Activated effector memory CD4-positive, alpha-beta T cell treated with Interleukin-2 at 50 U/mL for 16 hours (primary cell): ENCODE measurements at regions not wholly inside any gene's neighbourhood (a gene's known extent, or its start where the extent isn't known, plus 50 kb on each side); places are given as distances from the start of the nearest gene placed in this dataset.

ENCODE experiments used
- DNase-seq: peaks from one replicate; pipeline ENCODE4 v3.0.0-alpha.2; 2020

DNA sequence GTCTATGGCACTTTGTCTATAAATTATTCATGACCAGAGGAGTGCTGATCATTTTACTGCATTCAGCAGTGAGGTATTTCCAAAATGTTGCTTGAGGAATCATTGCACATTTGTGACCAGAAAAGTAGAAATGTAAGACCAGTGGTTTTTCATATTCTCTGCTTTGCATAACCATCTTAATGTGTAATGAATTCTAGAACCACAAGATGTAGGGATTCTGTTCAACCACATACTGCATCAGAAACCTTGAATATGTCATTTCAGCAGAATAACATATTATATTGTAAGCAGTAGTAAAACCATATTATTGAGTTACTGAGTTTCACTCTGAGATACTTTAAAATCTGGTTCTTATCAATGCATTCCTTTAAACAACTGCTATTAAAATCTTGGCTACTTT, 1243.4 kb downstream of the MAT2B start:
- no peak for DNase-seq

DNA sequence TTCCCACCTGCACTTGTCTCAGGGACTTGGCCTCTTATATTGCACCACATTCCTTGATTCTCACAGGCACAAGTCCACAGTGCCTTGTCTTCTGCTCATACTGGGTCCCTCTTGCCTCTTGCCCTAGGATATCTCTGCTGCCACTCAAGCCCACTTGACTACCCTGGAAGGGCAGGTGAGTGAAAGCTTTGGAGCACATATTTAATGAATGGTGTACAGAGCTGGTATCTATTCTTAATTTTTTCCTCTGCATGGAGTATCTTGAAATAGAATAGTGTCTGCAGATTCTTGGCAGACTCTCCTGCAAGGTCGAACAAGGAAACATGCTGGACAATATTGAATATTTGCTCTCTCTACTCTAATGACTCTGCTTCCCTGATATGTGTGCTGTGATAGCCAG, 1248.0 kb downstream of the MAT2B start:
- no peak for DNase-seq

DNA sequence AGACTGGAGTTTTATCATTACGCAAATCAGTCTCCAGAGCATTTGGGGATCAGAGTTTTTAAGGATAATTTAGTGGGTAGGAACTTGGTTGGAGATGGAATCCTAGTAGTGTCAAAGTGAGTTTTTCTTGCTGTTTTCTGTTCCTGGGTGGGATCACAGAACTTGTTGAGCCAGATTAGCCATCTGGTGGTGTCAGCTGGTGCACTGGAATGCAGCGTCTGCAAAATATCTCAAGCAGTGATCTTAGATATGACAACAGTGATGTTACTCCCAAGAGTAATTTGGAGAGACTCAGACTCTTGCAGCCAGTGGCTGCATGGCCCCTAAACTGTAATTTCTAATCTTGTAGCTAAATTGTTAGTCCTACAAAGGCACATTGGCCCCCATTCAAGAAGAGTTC, 1257.8 kb downstream of the MAT2B start:
- no peak for DNase-seq

DNA sequence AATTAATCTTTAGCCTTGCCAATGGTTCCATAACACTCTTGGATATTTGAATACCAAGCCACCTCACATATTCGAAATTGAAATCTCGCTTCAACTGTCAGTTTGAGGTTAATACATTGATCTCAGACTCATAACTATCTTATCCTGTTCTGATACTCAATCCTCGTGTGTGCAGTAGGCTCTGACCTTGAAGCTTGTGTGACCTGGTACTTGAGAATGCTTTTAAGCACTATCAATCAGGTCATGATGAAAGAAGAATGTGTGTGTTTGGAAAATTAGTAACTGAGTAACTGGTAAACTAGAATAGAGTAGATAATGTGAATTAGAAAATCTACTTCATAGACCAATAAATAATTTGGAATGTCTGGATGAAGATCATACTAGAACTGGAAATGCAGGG, 1266.7 kb downstream of the MAT2B start:
- DNase-seq, result no peak

DNA sequence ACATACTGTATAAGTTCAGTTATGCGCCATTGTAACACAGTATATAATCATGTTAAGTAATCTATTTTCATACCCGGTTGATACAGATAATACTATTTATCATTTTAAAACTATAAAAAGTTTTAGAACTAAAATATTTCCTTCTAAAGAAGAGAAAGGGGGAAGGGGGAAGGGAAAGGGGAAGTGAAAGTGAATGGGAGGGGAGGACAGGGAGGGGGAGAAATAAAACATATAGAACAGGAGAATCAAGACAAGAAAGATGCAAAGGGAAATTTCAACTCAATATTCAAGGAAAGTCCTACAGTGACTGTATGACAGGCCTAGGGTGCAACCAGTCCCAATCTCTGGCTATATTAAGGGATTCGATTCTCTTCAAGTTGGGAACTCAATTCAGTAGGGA, 1278.8 kb downstream of the MAT2B start:
- DNase-seq, result no peak

DNA sequence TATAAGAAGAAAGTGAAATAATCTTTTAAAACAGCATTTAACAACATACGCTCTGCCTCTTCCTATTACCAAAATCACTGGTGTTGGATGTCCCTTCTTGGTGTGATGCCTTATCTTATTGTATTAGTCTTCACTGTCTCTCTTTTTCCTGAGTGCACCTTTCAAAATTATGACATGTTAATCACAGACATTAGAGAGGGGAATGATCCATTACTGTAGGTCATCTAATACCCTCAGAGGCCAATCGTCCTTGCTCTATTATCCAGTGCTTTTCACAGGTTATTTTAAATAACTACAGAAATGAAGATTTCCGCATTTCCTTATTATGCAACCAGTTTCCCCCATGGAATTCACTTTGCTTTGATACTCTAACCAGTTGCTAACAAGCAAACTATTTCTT, 1292.7 kb downstream of the MAT2B start:
- DNase-seq, result no peak

DNA sequence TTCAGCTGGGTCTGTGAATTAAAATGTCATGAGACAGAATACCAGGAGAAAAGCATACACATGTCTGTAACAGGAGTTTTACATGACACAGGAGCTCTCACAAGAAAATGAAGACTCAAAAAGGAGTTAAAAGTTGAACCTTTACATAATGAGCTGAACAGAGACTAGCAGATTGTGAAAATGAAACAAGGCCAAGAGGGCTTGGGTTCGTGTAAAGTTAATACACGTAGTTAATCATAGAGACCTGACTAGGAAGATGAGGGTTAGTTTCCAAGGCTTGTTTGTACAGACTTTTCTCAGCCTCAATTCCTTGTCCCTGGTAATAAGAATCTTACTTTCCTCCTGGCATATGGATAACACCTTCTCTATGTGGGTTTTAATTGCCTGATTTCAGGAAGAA, 1294.0 kb downstream of the MAT2B start:
- no peak for DNase-seq

DNA sequence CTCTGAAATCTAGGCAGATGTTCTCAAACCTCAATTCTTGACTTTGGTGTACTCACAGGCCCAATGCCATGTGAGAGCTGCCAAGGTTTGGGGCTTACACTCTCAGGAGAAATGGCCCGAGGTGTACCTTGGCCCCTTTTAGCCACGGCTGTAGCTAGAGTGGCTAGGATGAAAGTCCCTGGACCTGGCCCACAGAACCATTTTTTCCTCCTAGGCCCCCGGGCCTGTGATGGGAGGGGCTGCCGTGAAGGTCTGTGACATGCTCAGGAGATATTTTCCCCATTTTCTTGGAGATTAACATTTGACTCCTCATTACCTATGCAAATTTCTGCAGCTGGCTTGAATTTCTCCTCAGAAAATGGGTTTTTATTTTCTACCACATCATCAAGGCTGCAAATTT, 1296.5 kb downstream of the MAT2B start:
- DNase-seq, result no peak

DNA sequence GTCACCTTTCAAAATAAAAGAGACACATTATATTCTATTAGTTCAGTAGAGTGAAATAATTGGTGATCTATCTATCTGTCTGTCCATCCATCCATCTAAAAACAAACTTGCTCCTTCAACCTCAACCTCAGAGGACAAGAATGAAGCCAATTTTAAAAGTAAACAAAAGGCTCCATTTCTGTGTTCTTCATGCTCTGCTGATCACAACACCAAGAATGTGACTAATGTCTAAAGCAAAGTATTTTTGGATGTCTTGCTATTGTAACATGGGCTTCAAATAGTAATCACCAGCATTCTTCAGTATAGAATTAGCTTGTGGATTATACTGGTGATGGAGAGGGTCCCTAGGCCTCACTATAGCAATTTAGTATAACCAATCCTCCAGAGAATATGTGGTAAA, 1304.4 kb downstream of the MAT2B start:
- DNase-seq, result no peak

DNA sequence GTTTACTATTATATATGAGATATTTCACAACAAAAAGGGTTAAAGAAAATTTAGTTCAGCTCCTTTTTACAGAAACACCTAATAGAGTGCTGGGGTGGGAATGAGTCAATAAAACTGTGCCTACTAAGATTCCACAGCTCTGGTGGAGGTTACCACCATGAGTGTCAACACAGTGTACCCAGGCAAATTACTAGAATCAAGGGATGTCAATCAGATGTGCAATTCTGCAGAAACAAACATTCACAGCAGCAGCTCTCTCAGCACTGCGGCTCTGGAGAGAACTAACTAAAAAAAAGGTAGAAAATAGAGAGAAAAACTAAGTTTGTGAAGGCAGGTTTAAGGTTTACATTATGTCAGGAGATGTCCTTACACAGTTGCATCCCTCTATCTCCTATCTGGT, 1313.0 kb downstream of the MAT2B start:
- no peak for DNase-seq

DNA sequence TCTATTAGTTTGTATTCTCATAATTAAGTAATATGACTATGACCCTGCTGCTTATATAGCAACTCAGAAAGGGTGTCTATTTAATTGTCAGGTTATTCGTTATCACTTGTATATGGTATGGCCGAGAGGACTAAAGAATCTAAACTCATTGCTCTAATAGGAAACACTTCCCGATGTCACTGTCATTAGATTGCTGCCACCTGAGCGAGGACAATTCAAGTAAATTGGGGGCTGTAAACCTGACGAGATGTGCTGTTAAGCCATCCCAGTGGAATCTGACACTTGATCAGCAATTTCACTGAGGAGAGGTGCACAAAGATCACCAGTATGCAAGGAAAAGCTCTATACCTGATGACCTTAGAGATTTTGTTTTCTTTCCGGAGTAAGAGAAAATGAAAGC, 1319.3 kb downstream of the MAT2B start:
- DNase-seq, result no peak

DNA sequence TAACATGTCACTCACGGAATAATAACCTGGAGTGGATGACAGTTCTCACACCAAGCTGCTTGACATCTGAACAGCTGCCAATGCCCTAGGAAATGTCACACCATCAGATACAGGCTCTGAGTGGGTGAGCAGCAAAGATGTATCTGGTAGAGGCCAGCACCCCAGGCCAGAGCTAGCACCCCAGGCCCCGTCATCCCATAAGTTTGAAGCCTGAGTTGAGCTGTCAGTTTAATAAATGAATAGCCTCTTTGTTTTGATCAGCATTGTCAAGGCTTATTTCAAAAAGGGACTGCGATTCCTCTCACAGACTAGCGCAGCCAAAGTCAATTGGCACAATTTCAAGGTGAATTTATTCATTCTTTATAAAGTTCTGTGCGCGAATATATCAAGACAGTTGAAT, 1327.1 kb downstream of the MAT2B start:
- DNase-seq, result no peak

DNA sequence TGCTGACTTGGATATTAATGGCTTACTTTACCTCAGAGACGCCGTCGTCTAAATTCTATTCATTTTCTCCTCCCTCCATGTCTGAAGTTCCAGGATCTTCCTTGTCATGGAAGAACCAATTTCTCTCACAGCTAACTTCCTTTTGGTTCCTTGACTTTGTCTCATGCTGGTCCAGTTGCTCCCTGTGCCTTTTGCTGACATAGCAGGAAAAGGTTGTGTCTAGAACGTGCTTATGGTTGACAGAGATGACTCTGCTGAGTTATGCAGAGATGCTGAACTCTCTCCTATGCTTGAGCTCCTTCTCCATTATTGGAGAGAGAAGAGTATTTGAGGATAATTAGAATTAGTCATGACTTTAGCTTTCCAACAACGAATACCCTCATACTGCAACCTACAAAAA, 1338.9 kb downstream of the MAT2B start:
- no peak for DNase-seq

DNA sequence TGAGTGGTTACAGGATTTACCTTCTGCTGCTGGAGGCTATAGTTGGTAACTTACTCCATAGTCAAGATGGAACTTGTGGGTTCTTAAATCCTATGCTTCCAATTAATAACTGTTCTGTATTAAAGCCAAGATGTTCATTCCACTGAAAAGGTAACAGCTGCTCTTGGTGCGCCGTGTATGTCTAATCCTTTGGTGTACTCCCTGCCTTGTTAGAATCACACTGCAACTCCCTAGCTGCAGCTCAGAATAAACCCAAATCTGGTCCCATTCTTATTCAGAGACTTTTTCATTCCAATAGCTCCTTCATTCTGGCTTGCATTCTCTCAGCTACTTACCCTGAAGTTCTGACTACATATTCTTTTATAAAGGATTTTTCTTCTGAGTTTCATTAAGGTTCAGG, 1355.5 kb downstream of the MAT2B start:
- no peak for DNase-seq

DNA sequence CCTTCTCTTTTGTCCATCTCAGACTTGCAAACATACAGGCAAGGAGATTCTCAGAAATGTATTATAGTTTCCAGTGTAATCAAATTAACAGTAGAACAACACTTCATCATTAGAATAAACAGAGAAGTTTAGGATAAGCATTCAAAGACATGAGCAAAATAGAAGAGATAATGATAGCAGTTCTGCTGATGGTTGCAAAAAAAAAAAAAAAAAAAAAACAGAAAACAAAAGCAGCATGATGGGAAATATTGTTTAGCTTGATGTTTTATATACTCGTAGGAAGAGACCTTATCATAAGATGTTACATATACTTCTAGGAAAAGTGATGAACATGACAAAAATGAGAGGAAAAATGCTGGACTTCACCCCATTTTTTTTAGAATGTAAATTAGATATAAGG, 1356.2 kb downstream of the MAT2B start:
- no peak for DNase-seq

DNA sequence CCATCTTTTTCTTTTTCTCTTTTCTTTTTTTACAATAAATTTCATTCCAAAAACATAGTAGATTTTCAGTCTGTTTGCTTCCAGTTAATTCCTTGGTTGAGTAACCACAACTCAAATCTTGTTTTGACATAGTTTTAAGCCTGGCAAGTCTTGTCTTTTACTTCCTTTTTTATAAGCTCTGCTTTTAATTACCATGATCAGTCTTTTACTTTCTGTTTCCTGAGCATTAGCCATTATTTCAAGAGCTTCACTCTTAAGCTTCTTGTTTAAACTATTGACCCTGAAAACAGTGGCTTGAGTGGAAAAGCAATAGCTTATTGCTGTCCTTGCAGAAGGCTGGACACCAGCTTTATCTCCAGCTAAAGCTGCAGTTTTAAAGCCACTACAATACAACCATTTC, 1363.3 kb downstream of the MAT2B start:
- DNase-seq, result no peak

DNA sequence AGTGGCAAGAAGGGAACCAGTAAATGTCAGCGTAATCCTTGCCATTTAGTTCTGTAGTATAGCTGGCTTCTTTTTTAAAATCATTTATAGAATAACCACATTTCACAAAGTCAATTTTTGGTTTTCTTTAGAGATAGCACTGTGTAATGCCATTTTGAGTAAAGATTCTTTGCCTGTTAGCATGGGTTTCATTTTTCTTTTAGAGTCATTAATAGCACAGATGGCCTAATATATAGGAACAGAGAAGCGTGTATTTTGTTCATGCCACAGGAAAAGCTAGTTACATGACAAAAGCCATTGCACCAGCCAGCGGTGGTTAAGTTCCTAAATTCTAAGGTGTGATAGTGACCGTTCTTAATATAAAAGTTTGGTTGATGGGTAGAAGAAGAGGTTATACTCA, 1363.9 kb downstream of the MAT2B start:
- no peak for DNase-seq

DNA sequence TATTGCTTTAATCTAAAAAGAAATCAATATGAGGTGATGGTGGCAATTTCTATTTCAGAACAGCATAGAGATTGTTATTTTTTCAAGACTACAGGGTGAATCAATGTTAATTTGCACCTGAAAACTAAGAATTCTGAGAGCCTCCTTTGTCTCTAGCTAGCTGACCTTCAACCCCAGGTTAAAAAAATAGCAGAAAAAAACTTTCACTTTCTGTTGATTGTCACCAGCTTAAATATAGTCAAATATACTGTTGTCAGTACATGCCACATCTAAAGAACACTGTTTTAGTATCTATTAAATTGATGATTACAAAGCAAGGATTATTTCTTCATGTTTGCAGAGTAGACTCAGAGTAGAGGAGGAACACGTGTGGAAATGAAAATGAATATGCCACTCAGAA, 1371.4 kb downstream of the MAT2B start:
- no peak for DNase-seq

DNA sequence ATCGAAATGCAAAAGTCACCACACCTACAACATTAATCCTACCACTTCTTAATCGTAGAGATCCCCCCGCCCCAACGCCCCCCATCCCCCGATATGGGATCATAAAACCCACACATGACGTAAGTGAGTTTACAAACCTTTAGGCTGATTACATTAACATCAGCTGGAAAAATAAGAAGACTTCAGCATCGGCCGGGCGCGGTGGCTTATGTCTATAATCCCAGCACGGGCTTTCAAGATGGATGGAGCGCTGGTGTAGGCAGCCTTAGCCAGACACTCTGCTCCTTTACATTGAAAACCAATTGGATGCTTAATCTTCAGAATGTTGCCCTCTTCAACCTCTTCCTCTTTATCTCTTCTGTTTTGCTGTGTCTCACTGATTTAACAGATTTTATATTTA, 1376.0 kb downstream of the MAT2B start:
- DNase-seq, result no peak

DNA sequence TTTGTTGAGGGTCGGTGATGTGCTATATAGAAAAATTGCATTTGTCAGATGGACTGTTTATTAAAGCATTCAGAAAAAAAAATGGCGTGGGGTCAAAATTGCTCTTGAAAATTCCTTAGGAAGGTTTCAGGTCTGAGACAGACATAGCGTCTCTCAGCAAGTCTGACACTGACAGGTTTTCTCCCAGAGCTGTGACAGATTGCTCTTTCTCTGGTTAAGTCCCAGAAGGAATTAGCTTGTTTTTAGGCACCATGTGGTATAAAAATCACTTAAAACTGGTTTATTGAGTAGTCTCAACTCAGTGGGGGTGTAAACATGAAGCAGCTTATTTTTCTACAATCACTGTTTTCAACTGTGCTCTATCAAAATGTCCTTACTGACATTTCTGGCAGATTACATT, 1379.8 kb downstream of the MAT2B start:
- DNase-seq, result no peak

DNA sequence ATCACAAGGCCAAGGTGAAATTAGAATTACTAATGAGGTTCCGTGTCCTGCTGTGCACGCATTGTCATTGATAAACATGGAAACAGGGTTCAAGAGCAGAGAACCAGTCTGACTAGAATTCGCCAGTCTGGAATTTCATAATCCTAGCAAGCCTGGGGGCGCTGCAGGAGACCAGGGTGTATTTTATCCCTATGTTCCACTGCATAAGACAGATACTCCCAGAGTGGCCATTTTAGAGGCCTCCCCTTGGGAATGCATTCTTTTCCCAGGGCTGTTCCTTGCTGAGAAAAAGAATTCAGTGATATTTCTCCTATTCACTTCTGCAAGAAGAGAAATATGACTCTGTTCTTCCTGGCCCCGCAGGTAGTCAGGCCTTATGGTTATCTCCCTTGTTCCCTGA, 1387.7 kb downstream of the MAT2B start:
- no peak for DNase-seq

DNA sequence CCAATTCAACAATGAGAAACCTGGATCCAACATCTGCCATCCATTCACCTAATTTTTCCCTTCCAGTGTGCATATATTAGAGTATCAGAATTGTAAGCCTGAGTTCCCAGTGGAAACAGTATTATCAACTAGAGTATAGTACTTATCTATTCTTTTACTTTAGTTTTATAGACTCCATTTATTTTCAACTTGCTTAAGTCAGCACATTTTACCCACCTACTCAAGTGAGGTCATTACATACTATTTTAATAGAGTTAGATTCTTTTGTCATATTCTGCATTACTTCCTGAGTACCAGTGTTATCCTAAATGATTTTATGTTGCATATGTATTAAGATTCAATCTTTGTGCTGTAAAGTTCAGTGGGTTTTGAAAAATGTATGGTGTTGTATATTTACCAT, 1393.3 kb downstream of the MAT2B start:
- DNase-seq, result no peak

DNA sequence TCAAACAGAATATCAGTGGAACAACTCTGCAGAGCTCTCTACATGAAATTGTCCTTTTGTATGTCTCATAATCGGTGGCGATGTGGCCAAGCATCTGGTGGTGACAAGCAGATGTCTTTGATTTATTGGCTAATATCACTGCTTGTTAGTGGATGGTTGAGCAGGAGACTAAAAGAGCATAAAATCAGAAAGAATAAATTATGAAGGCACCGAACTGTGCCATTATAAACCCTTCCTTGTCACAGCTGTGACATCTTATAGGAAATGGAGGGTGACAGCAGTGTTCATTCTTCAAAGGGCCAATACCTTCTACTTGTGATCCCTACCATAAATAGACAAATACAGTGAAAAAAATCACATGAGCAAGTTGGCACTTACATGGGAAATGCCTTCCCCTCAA, 1404.3 kb downstream of the MAT2B start:
- DNase-seq, result no peak

DNA sequence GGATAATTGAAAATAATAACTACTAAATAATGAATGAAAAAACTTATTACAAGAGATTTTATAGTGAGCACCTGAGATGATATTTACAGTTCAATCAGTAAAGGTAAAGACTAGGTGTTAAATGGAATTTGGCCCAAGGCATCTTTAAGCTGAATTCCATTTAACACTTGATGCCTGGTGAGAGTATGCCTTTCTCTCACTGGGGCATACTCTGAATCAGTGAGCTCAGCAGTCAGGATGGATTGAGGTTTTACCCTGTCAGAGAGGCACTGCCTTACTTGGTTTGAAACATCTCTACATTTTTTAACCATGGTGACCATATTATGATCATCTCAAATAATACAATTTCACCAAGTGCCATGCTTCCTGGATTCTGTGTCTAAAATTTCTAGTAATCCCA, 1416.3 kb downstream of the MAT2B start:
- no peak for DNase-seq

DNA sequence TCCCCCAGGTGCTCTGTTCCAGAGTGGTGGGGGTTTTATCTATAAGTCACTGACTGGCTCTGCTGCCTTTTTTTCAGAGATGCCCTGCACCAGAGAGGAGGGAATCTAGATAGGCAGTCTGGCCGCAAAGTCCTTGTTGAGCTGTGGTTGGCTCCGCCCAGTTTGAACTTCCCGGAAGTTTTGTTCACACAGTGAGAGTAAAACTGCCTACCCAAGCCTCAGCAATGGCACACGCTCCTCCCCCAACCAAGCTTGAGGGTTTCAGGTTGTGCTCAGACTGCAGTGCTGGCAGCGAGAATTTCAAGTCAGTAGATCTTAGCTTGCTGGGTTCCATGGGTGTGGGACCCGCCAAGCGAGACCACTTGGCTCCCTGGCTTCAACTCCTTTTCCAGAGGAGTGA, 1428.6 kb downstream of the MAT2B start:
- DNase-seq, result no peak

DNA sequence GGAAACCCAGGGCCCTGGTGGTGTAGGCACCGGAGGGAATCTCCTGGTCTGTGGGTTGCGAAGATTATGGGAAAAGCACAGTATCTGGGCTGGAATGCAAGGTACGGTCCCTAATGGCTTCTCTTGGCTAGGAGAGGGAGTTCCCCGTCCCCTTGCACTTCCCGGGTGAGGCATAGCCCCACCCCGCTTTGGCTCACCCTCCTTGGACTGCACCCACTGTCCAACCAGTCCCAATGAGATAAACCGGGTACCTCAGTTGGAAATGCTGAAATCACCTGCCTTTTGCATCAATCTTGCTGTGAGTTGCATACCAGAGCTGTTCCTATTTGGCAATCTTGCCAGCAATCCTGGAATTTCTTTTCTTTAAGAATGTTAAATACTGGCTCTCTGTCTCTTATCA, 1429.1 kb downstream of the MAT2B start:
- no peak for DNase-seq

DNA sequence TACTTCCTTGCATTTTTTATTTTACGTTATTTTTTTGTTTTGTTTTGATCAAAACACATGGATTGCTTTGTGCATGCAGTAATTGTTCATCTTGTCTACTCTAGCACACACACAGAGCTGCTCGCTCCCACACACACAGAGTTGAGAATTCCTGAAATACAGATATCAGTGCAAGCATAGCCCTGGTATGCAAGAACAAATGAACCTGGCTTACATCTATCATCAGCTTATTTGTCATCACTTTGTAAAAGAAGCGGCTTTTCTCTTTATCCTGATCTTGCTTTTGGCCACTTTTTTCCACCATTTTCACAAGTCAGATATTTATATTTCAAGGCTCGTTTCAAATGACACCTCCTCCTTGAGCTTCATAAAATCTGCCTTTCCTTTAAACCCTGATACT, 1435.7 kb downstream of the MAT2B start:
- no peak for DNase-seq
